ENCODE measurements at regions not wholly inside any gene's neighbourhood (a gene's known extent, or its start where the extent isn't known, plus 50 kb on each side); places are given as distances from the start of the nearest gene placed in this dataset.
"Not testable (repeated sequence)": the region's sequence is repeated elsewhere in the genome, so short reads cannot be mapped to it uniquely, and the experiment has no call there.

- no peak for DNase-seq (ENCODE audit: low read depth)
- TF ChIP-seq CTCF (conservative IDR thresholded peaks at IDR 0.05; ENCODE audit: low read depth, low read length) = no peak
- H3K4me3 ChIP-seq (ENCODE audit: low read depth, low read length) = no peak overlapping the region
Measured at GRCh38 chr21:22795644-22796043, 1797.4 kb downstream of the NCAM2 start.

- no peak for TF ChIP-seq CTCF (conservative IDR thresholded peaks at IDR 0.05; ENCODE audit: low read depth, low read length)
- no peak overlapping the region for H3K4me3 ChIP-seq (ENCODE audit: low read depth, low read length)
- no peak for DNase-seq (ENCODE audit: low read depth)
Measured at GRCh38 chr21:22796147-22796546, 1797.9 kb downstream of the NCAM2 start.

GRCh38 chr21:22804151-22804550, 1805.9 kb downstream of the NCAM2 start:
- TF ChIP-seq CTCF (conservative IDR thresholded peaks at IDR 0.05; ENCODE audit: low read depth, low read length) = no peak
- no peak for DNase-seq (ENCODE audit: low read depth)
- H3K4me3 ChIP-seq (ENCODE audit: low read depth, low read length) = no peak overlapping the region

- no peak for DNase-seq (ENCODE audit: low read depth)
- TF ChIP-seq CTCF (conservative IDR thresholded peaks at IDR 0.05; ENCODE audit: low read depth, low read length) = no peak
- no peak overlapping the region for H3K4me3 ChIP-seq (ENCODE audit: low read depth, low read length)
Measured at GRCh38 chr21:22806278-22806677, 1808.1 kb downstream of the NCAM2 start.

- H3K4me3 ChIP-seq (ENCODE audit: low read depth, low read length) = no peak overlapping the region
- TF ChIP-seq CTCF (conservative IDR thresholded peaks at IDR 0.05; ENCODE audit: low read depth, low read length) = no peak
- no peak for DNase-seq (ENCODE audit: low read depth)
Measured at GRCh38 chr21:22813201-22813600, 1815.0 kb downstream of the NCAM2 start.

GRCh38 chr21:22818681-22819485, 1820.7 kb downstream of the NCAM2 start:
- DNase-seq (ENCODE audit: low read depth); H3K4me3 ChIP-seq (ENCODE audit: low read depth, low read length): not testable (repeated sequence)

- TF ChIP-seq CTCF (conservative IDR thresholded peaks at IDR 0.05; ENCODE audit: low read depth, low read length) = no peak
- DNase-seq (ENCODE audit: low read depth) = no peak
- no peak overlapping the region for H3K4me3 ChIP-seq (ENCODE audit: low read depth, low read length)
Measured at GRCh38 chr21:22827422-22827821, 1829.2 kb downstream of the NCAM2 start.
